SK-N-SH (cell line): ENCODE measurements at regions not wholly inside any gene's neighbourhood (a gene's known extent, or its start where the extent isn't known, plus 50 kb on each side); places are given as distances from the start of the nearest gene placed in this dataset.

Experiments
- CTCF ChIA-PET: fragments of 300-600, 350-600 bp; formaldehyde crosslinking; extraction: SDS; loops from one replicate; lab custom pipeline; 2021; lab: Yijun Ruan, JAX
- POLR2A ChIA-PET: fragments of 350-600 bp; sonication (Branson Sonifier 250); formaldehyde crosslinking; extraction: SDS; loops from one replicate; lab custom pipeline; 2020; ENCODE audit warnings: antibody characterized with exemption, inconsistent platforms; lab: Yijun Ruan, JAX
- DNase-seq: peaks from one replicate; pipeline ENCODE4 v3.0.0; 2012
- H2AFZ ChIP-seq: fragments of 200-600 bp; sonication (generic); 2 replicates; pipeline ENCODE4 v1.8.1; 2016; ENCODE audit warnings: antibody characterized with exemption, mild to moderate bottlenecking, low read depth
- H3F3A ChIP-seq: fragments of 200-600 bp; sonication (generic); replicated peaks from 2 replicates; pipeline ENCODE3; 2016; ENCODE audit warnings: antibody characterized with exemption, mild to moderate bottlenecking; ENCODE audit not compliant: insufficient read depth
- H3K27ac ChIP-seq, 2 experiments: fragments of 200-500 bp in 1 of 2; fragments of 200-600 bp in 1 of 2; sonication (Bioruptor generic) in 1 of 2; sonication (generic), shearing (Covaris generic) in 1 of 2; 2 replicates each; pipeline versions ENCODE4 v1.5.1 to v1.6.1; 2014 to 2016; ENCODE audit warnings: low read depth in 2 of 2, inconsistent platforms in 1 of 2, low read length in 1 of 2, mild to moderate bottlenecking in 1 of 2, mixed read lengths in 1 of 2
- H3K27me3 ChIP-seq: fragments of 200-600 bp; sonication (generic), shearing (Covaris generic); 2 replicates; pipeline ENCODE4 v1.6.1; 2016; ENCODE audit warnings: mixed run types; ENCODE audit not compliant: insufficient read depth
- H3K36me3 ChIP-seq, 2 experiments: fragments of 200-500 bp in 1 of 2; fragments of 200-600 bp in 1 of 2; sonication (Bioruptor generic) in 1 of 2; sonication (generic) in 1 of 2; replicated peaks in 1 of 2; 2 replicates each; pipeline versions ENCODE3 to v1.5.1; 2014 to 2016; ENCODE audit warnings: low read length in 1 of 2, mild to moderate bottlenecking in 1 of 2; ENCODE audit not compliant: insufficient read depth in 2 of 2, control insufficient read depth in 1 of 2
- H3K4me1 ChIP-seq, 2 experiments: fragments of 200-500 bp in 1 of 2; fragments of 200-600 bp in 1 of 2; sonication (Bioruptor generic) in 1 of 2; sonication (generic), shearing (Covaris generic) in 1 of 2; 2 replicates each; pipeline versions ENCODE4 v1.5.1 to v1.6.1; 2014 to 2016; ENCODE audit warnings: low read depth in 1 of 2, low read length in 1 of 2, mixed run types in 1 of 2; ENCODE audit not compliant: insufficient read depth in 2 of 2, control insufficient read depth in 1 of 2
- H3K4me2 ChIP-seq: fragments of 200-600 bp; sonication (generic), shearing (Covaris generic); 2 replicates; pipeline ENCODE4 v1.6.1; 2017; ENCODE audit warnings: mixed run types
- H3K4me3 ChIP-seq, 2 experiments: fragments of 200-500 bp in 1 of 2; fragments of 200-600 bp in 1 of 2; sonication (Bioruptor generic) in 1 of 2; sonication (generic), shearing (Covaris generic) in 1 of 2; 2 replicates each; pipeline versions ENCODE4 v1.5.1 to v1.8.1; 2014 to 2016; ENCODE audit warnings: low read depth in 2 of 2, inconsistent platforms in 1 of 2, low read length in 1 of 2, mild to moderate bottlenecking in 1 of 2, mixed read lengths in 1 of 2, moderate library complexity in 1 of 2
- H3K79me2 ChIP-seq: fragments of 200-600 bp; sonication (generic); 2 replicates; pipeline ENCODE4 v1.8.1; 2017; ENCODE audit warnings: mild to moderate bottlenecking; ENCODE audit not compliant: insufficient read depth
- H3K9ac ChIP-seq: fragments of 200-600 bp; sonication (generic); 2 replicates; pipeline ENCODE4 v1.6.1; 2017; ENCODE audit warnings: mixed run types
- H3K9me2 ChIP-seq: fragments of 200-600 bp; sonication (generic); 2 replicates; pipeline ENCODE4 v1.6.1; 2017; ENCODE audit warnings: mixed run types
- H3K9me3 ChIP-seq: fragments of 200-600 bp; sonication (generic); 2 replicates; pipeline ENCODE4 v1.6.1; 2017; ENCODE audit warnings: mixed run types, mild to moderate bottlenecking, moderate library complexity
- H4K20me1 ChIP-seq: fragments of 200-600 bp; sonication (generic); 2 replicates; pipeline ENCODE4 v1.6.1; 2017; ENCODE audit warnings: mild to moderate bottlenecking, mixed run types; ENCODE audit not compliant: insufficient read depth
- EP300 ChIP-seq, 2 experiments: IDR thresholded peaks; 2 replicates each; pipeline versions ENCODE4 v1.4.0 to v1.6.1; 2012; ENCODE audit warnings: borderline replicate concordance in 1 of 2, low read depth in 1 of 2, low read length in 1 of 2
- EZH2phosphoT487 ChIP-seq: fragments of 200-600 bp; sonication (generic); IDR thresholded peaks from 2 replicates; pipeline ENCODE4 v1.6.1; 2017; ENCODE audit warnings: low read depth, mixed run types, mild to moderate bottlenecking, antibody characterized with exemption, moderate library complexity, borderline replicate concordance
- FOSL2 ChIP-seq: IDR thresholded peaks from 2 replicates; pipeline ENCODE4 v1.4.0; 2012; ENCODE audit warnings: low read depth, mild to moderate bottlenecking, moderate library complexity, borderline replicate concordance
- GATA2 ChIP-seq: sonication (generic); formaldehyde crosslinking; IDR thresholded peaks from 2 replicates; pipeline ENCODE4 v1.5.0; 2020; ENCODE audit warnings: mild to moderate bottlenecking, missing genetic modification reagents
- NFIC ChIP-seq: IDR thresholded peaks from 2 replicates; pipeline ENCODE4 v1.4.0; 2012; ENCODE audit warnings: borderline replicate concordance
- POLR2AphosphoS5 ChIP-seq: IDR thresholded peaks from 2 replicates; pipeline ENCODE4 v1.6.1; 2012; ENCODE audit warnings: low read depth, low read length
- RAD21 ChIP-seq: IDR thresholded peaks from 2 replicates; pipeline ENCODE4 v1.6.1; 2012; ENCODE audit warnings: mild to moderate bottlenecking, low read length
- RCOR1 ChIP-seq: fragments of 150-350 bp; IDR thresholded peaks from 2 replicates; pipeline ENCODE4 v1.6.1; 2017; ENCODE audit warnings: antibody characterized with exemption, low read length
- RFX5 ChIP-seq: IDR thresholded peaks from 2 replicates; pipeline ENCODE4 v1.6.1; 2012; ENCODE audit warnings: mild to moderate bottlenecking, improper control_type of control experiment, low read length
- RXRA ChIP-seq: IDR thresholded peaks from 2 replicates; pipeline ENCODE4 v1.4.0; 2012; ENCODE audit warnings: low read depth, mild to moderate bottlenecking, borderline replicate concordance
- YY1 ChIP-seq: IDR thresholded peaks from 2 replicates; pipeline ENCODE4 v1.4.0; 2012; ENCODE audit warnings: low read depth, mild to moderate bottlenecking
- WGBS: methylation state at CpG from one replicate; pipeline ENCODE4 v1.1.6; 2017; ENCODE audit warnings: low lambda C conversion rate; 5-methylcytosine and 5-hydroxymethylcytosine counted together
- TF ChIP-seq, protein P1 (sequence below): IDR thresholded peaks from 2 replicates; pipeline ENCODE4 v1.6.1; 2012; ENCODE audit warnings: mild to moderate bottlenecking, low read depth, low read length, moderate library complexity
- TF ChIP-seq, protein P2 (sequence below): IDR thresholded peaks from 2 replicates; pipeline ENCODE4 v1.4.0; 2012; ENCODE audit warnings: low read depth
- TF ChIP-seq, protein P3 (sequence below): IDR thresholded peaks from 2 replicates; pipeline ENCODE4 v1.4.0; 2012; ENCODE audit warnings: low read depth, borderline replicate concordance
- TF ChIP-seq, protein P4 (sequence below): IDR thresholded peaks from 2 replicates; pipeline ENCODE4; 2012

DNA sequence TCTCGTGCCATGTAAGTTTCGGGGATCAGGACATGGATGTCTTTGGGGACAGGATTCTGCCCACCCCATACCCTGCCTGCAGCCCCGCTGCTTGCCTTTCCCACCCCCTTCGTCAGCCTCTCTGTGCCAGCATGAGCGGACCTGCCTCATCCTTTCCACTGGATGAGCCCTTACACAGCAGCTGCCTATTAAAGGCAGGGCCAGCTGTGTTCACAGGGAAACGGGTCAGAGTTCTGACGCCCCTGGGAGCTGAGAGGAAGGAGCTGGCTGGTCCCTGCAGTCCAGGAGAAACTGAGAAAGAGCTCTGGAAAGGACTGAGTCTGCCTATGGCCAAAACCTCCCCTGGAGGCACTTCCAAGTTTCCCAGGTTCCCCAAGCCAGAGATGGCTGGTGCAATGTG, 83.5 kb upstream of the NCOR2 start (continued):
- TF ChIP-seq, protein P1, sequence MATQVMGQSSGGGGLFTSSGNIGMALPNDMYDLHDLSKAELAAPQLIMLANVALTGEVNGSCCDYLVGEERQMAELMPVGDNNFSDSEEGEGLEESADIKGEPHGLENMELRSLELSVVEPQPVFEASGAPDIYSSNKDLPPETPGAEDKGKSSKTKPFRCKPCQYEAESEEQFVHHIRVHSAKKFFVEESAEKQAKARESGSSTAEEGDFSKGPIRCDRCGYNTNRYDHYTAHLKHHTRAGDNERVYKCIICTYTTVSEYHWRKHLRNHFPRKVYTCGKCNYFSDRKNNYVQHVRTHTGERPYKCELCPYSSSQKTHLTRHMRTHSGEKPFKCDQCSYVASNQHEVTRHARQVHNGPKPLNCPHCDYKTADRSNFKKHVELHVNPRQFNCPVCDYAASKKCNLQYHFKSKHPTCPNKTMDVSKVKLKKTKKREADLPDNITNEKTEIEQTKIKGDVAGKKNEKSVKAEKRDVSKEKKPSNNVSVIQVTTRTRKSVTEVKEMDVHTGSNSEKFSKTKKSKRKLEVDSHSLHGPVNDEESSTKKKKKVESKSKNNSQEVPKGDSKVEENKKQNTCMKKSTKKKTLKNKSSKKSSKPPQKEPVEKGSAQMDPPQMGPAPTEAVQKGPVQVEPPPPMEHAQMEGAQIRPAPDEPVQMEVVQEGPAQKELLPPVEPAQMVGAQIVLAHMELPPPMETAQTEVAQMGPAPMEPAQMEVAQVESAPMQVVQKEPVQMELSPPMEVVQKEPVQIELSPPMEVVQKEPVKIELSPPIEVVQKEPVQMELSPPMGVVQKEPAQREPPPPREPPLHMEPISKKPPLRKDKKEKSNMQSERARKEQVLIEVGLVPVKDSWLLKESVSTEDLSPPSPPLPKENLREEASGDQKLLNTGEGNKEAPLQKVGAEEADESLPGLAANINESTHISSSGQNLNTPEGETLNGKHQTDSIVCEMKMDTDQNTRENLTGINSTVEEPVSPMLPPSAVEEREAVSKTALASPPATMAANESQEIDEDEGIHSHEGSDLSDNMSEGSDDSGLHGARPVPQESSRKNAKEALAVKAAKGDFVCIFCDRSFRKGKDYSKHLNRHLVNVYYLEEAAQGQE = no peak
- no peak for TF ChIP-seq EP300 (IDR thresholded peaks at IDR 0.05; ENCODE audit: borderline replicate concordance in 1 of 2, low read depth in 1 of 2, low read length in 1 of 2)
- TF ChIP-seq, all 33 proteins: peak for 0

DNA sequence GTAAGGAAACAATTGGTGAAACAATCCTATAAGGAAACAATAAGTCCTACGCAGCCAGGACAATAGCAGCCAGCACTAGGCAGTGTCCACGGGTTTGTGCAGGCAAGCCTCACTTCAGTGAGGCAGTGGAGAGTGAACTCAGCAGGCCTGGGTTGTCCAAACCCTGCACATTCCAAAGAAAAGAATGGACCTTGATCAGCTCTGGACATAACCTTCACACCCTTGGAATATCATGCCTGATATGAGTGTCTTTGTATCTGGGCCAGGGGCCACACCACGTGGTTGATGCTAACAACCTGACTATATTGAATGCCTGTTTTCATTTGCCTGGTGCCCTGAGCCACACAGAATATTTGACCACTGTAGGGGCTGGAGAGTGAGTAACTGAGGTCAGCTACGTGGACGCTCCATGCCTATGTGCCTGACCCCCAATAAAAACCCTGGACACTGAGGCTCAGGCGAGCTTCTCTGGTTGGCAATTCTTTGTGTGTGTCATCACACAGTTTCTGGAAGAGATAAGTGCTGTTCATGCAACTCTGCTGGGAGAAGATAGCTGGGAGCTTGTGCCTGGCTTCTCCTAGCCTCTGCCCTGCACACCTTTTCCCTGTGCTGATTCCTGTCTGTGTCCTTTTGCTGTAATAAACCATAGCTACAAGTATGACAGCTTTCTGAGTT, 81.4 kb upstream of the NCOR2 start:
- CTCF ChIA-PET = no interaction called here

DNA sequence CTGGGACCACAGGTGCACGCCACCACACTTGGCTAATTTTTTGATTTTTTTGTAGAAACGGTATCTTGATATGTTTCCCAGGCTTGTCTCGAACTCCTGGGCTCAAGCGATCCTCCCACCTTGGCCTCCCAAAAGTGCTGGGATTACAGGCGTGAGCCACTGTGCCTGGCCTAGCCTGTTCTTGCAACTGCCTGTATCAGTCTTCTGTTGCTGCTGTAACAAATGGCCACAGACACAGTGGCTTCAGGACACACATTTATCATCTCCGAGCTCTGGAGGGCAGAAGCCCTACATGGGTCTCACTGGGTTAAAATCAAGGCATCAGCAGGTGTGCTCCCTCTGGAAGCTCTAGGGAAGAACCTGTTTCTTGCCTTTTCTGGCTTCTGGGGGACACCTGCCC, 79.9 kb upstream of the NCOR2 start:
- TF ChIP-seq POLR2AphosphoS5 = no peak
- TF ChIP-seq RCOR1 = no peak
- TF ChIP-seq, protein P2, sequence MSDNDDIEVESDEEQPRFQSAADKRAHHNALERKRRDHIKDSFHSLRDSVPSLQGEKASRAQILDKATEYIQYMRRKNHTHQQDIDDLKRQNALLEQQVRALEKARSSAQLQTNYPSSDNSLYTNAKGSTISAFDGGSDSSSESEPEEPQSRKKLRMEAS = no peak
- no peak for TF ChIP-seq NFIC
- TF ChIP-seq, protein P3, sequence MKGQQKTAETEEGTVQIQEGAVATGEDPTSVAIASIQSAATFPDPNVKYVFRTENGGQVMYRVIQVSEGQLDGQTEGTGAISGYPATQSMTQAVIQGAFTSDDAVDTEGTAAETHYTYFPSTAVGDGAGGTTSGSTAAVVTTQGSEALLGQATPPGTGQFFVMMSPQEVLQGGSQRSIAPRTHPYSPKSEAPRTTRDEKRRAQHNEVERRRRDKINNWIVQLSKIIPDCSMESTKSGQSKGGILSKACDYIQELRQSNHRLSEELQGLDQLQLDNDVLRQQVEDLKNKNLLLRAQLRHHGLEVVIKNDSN = no peak
- TF ChIP-seq EZH2phosphoT487 = no peak
- TF ChIP-seq RXRA = no peak
- no peak for TF ChIP-seq RFX5
- TF ChIP-seq, protein P4, sequence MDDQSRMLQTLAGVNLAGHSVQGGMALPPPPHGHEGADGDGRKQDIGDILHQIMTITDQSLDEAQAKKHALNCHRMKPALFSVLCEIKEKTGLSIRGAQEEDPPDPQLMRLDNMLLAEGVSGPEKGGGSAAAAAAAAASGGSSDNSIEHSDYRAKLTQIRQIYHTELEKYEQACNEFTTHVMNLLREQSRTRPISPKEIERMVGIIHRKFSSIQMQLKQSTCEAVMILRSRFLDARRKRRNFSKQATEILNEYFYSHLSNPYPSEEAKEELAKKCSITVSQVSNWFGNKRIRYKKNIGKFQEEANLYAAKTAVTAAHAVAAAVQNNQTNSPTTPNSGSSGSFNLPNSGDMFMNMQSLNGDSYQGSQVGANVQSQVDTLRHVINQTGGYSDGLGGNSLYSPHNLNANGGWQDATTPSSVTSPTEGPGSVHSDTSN = no peak
- H3K9me3 ChIP-seq = no peaks in the 10 kb centered on the region
- no peak overlapping the region for H3K4me3 ChIP-seq
- no peaks in the 10 kb centered on the region for H3K36me3 ChIP-seq
- peaks cover 10 to 18% of the 10 kb centered on the region in 2 experiments; a peak in 3 of 4 replicates for H3K4me1 ChIP-seq
- H3K9me2 ChIP-seq = no peaks in the 10 kb centered on the region
- H3F3A ChIP-seq = no peaks in the 10 kb centered on the region
- POLR2A ChIA-PET = no interaction called here
- no peaks in the 10 kb centered on the region for H4K20me1 ChIP-seq
- no peak overlapping the region for H3K4me2 ChIP-seq
- no peaks in the 10 kb centered on the region for H3K79me2 ChIP-seq
- H3K27me3 ChIP-seq = no peaks in the 10 kb centered on the region
- CTCF ChIA-PET = interaction anchor here (1.7 kb wide), 1 partner anchor 11 kb away, joined by 7 read pairs; no protein-coding TSS in a partner anchor
- 87% methylated on average over 5 of the region's 6 CpGs for WGBS
- no peak overlapping the region for H3K9ac ChIP-seq
- no peak for DNase-seq
- H3K27ac ChIP-seq = no peak overlapping the region
- no peak overlapping the region for H2AFZ ChIP-seq

More for the DNA sequence above, 81.4 kb upstream of the NCOR2 start:
- TF ChIP-seq RAD21 = no peak
- no peak for TF ChIP-seq GATA2 (CRISPR knock-in tag)
- TF ChIP-seq YY1 = no peak
- TF ChIP-seq FOSL2 = no peak
- no peak for TF ChIP-seq RFX5
- TF ChIP-seq POLR2AphosphoS5 = no peak
- H3K36me3 ChIP-seq = no peaks in the 10 kb centered on the region
- H4K20me1 ChIP-seq = no peaks in the 10 kb centered on the region
- H2AFZ ChIP-seq = no peak overlapping the region
- no peaks in the 10 kb centered on the region for H3K27me3 ChIP-seq
- no peak overlapping the region for H3K4me3 ChIP-seq
- H3K79me2 ChIP-seq = no peaks in the 10 kb centered on the region
- no peaks in the 10 kb centered on the region for H3K9me3 ChIP-seq
- peaks cover 10 to 28% of the 10 kb centered on the region in 2 experiments; a peak in 3 of 4 replicates for H3K4me1 ChIP-seq
- 61% methylated on average over 6 of the region's 6 CpGs for WGBS
- H3K27ac ChIP-seq = no peak overlapping the region
- peaks cover 5% of the 10 kb centered on the region for H3F3A ChIP-seq
- POLR2A ChIA-PET = no interaction called here
- no peak overlapping the region for H3K9ac ChIP-seq
- no peak overlapping the region for H3K4me2 ChIP-seq
- H3K9me2 ChIP-seq = no peaks in the 10 kb centered on the region
- no peak for DNase-seq
